ENCODE measurements at regions not wholly inside any gene's neighbourhood (a gene's known extent, or its start where the extent isn't known, plus 50 kb on each side); places are given as distances from the start of the nearest gene placed in this dataset.
"Not testable (repeated sequence)": the region's sequence is repeated elsewhere in the genome, so short reads cannot be mapped to it uniquely, and the experiment has no call there.

DNA sequence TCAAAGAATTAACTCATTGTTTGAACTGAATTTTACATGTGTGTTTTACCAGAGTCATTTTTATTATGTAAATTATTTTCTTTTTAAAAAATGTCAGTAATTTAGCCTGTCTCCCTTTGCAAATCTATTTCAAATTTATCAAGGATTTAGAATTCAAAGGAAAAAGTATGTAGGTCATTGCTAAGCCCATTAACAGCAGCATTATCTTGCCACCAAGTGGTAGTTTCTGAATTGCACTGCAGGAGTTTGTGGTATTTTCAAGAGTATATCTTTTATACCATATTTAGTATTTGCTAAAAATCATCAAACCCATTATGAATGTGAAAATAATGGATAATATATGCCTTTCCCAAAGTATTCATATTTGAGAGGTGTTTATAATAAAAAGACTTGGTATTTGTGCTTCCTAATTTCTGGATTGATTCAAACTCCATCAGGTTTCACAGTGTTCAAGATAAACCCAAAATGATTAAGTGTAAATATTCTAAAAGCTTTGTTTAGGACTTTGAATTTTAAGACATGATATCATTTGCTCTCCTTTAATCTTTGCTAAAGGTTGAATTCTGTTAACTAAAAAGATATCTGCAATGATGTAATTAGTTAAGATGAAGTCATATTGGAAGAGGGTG lies 711.4 kb downstream of the FSCB start:
- no peak for DNase-seq

DNA sequence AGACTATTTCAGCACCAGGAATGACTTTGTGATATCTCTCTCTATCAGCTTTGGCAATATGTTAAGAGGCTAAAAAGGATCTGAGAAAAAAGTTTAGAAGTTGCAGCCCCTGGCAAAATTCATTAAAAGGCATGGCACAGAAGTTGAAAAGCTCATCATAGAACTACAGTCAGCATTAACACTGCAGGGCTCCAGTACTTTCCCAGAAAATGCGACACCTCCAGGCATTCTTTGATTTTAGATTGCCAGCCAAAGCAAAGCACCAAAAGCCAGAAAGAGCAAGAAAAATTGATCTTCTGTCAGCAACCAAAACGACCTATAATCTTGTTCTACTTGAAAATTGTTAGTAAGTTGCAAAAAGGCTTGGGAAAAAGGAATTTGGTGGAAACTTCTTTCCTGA lies 713.5 kb downstream of the FSCB start:
- no peak for DNase-seq

DNA sequence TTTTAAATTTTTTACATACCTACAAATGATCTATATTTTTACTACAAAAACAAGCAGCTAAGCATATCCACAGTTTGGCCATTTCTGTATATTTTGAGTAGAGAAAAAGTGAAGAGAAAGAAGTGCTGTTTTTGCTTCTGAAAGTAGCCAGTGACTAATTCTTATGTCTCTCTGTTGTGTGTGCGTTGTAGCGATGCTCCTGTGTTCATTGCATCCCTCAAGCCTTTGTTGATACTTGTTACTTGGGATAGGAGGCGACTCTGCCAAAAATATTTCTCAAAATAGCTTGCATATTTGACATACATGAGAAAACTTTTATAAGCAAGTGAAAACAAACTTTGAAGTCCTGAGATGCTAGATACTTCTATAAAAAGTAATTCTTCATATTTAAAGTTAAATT lies 714.1 kb downstream of the FSCB start:
- DNase-seq = no peak

DNA sequence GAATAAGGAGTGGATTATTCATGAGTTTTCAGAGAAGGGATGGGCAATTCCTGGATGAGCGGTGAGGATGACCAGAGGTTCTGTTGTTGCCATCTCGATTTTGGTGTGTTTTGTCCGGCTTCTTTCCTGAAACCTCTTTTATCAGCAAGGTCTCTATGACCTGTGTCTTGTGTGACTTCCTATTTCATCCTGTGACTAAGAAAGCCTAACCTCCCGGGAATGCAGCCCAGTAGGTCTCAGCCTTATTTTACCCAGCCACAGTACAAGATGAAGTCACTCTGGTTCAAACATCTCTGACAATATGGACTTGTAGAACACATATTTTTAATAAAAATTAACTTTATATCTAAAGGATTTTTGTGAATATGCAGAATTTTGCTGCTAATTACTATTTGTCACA lies 716.4 kb downstream of the FSCB start:
- no peak for DNase-seq

DNA sequence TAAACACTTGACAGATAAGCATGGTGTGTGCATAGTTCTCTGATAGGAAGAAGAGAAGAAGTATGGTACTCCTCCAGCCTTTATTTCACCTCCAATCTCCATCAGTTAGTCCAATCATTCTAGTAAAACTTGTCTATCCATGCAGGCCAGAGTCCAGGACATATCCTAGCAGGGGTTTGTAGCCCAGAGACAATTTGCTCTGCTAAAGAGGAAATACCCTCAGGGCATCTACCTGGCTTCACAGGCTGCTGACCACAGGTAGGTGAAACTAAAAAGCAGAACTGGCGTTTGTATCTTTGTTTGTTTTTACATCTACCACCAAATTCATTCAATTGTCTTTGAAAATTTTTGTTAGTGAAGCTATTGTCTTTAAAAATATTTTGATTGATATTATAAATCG lies 717.6 kb downstream of the FSCB start:
- DNase-seq = no peak

DNA sequence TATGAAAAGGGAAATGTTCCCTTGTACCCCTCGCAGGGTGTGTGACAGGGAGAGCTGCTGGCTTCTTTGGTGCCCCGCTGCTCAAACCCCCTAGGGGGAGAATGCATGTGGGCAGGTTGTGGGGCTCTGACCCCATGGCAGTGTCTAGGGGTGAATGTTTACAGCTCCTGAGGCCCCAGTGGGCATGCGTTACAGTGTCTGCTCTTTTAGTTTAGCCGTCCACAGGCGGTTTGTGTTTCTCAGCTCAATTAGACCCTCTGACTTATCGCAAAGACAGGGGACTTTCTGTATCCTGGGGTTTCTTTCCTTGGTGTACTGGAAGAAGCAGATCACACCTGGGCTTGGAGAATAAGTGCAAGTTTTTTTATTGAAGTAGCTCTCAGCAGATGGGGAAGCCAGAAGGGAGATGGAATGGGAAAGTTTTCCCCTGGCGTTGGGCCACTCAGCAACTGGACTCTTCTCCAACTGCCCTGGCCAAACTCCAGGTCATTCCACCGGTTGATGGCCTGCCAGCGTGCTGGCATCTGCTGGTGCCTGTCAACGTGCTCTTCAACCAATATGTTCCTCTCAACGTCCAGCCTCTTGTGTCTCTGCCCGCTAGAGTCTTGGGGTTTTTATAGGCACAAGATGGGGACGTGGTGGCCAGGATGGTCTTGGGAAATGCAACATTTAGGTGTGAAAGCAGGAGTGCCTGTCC lies 720.9 kb downstream of the FSCB start:
- no peak for DNase-seq

DNA sequence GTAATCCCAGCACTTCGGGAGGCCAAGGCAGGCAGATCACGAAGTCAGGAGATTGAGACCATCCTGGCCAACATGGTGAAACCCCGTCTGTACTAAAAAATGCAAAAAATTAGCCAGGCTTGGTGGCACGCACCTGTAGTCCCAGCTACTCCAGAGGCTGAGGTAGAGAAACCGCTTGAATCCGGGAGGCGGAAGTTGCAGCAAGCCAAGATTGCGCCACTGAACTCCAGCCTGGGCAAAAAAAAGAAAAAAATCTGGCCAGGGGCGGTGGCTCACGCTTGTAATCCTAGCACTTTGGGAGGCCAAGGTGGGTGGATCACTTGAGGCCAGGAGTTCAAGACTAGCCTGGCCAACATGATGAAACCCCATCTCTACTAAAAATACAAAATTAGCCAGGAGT lies 722.7 kb downstream of the FSCB start:
- not testable (repeated sequence) for DNase-seq

DNA sequence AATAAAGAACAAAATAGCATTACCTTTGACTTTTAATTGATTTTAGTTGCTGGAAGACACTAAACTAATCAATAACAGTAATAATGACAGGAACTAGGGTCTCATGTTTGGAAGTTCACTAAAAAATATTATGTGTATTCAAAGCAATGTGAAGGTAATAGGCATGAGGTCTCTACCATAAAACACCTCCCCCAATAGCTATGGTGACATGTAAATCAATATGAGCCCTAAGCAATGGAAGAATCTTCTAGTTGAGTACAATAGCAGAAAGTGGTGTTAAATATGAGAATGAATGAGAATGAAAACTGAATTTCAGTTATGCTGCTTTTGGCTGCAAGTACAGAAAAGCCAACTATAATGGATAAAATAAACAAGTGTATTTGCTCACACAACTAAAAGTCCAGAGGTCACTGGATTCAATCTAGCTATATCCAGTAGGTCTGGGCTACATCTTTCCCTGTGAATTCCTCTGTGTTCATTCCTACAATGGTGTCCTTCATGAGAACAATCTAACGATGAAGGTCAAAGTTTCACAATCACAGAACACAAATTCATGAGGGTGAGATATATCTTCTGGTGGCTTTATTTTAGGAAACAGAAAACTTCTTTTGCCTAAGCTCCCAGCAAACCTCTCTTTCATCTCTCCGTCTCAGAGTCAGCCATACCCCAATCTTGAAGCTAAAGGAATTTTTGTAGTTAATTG lies 728.0 kb downstream of the FSCB start:
- no peak for DNase-seq

DNA sequence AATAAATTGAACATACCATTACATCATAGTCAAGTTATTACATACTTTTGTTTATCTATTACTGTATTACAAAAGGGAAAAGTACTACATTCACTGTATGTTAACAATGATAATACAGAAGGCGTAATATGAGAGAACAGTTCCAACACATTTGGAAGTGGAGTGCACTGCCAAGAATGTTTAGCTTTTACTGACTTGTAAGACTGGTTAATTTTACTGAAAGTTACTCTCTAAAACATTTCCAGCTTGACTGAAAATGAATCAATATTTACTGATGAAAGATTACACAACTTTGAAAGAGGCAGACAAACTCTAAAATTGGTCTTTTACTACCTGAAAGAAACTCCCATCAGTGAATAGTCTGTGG lies 728.5 kb downstream of the FSCB start:
- DNase-seq = no peak

DNA sequence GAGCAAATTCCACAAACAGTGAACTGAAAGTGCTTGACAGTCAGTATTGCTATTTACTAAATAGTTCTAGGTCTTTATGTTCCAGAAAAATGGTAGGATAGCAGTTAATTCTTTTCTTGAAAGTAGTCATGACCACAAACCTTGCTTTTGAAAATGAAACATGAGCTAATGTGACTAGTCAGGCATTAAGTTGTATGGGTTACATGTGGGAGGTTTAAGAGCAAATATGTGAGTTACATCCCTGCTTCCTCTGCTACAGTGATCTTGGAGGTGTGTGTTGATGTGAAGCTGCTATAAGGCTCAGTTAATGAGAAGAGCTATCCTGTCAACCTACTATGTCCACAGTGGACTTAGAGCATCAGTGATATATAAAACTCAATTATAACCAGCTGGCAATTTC lies 741.6 kb downstream of the FSCB start:
- DNase-seq = no peak

DNA sequence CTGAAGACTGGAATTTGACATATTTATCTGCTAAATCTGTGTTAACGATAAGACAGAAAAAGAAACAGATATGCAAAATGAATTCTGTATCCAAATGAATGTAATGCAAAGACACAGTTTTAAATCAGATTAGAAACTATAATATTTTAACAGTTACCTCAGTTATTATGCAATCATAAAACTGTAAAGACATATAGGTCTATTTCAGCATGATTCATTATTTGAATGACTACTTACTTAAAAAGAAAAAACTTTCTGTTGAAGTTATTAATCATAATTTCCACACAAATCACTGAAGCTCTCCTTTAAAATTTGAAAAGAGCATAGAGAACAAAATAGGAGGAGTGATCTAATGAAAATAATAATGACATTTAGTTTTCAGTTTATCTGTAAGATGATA lies 742.6 kb downstream of the FSCB start:
- DNase-seq = no peak

DNA sequence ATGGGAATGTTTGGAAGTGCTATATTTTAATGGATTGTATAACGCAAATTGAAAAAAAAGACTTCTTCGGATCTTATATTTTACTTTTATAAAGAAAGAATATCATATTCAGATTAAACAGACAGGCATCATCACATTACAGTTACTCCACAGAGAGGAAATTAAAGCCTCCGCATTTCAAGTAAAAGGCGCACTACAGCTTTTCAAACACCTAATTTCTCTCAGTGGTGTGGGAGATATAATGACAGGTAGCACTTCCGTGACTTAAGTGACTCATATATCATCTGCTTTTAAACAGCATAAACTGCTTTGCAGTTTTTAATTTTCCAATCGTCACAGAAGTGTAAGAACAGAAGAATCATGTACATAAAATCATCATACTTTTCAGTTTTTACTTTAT lies 751.4 kb downstream of the FSCB start:
- DNase-seq = no peak

DNA sequence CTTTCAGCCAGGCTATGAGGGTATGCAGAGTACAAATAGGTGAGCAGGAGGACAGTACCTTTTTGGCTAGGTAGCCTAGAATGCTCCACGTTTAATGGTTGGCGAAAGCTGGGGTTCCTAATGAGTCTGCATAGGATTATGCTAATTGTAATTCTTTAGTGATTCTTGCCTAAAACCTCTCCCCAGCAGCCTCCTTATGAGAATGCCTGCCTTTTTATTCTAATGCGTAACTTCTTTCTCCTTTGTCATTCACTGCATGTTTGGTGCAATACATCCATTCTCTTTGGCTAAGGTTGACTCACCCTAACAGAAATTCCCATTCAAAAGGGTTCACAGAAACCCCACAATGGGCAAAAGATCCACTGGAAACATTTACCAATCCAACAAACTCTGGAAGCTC lies 752.2 kb downstream of the FSCB start:
- no peak for DNase-seq

DNA sequence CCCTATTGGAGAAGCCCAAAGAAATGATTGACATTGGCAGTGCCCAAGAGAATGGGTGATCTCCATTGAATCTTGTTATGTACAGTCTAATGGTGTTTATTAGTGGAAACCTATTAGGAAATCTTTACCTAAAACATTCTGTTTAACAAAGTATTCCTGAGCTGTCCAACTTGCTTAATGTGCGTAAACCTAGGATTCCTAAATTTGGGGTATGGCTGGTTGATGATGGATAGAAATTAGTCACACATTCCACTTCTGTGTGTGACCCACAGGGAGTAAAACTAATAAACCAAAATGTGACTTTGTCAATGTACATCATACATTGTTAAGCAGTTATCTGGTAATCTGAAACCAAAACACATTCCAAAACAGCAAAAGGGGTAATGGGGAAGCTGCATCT lies 761.3 kb downstream of the FSCB start:
- no peak for DNase-seq

DNA sequence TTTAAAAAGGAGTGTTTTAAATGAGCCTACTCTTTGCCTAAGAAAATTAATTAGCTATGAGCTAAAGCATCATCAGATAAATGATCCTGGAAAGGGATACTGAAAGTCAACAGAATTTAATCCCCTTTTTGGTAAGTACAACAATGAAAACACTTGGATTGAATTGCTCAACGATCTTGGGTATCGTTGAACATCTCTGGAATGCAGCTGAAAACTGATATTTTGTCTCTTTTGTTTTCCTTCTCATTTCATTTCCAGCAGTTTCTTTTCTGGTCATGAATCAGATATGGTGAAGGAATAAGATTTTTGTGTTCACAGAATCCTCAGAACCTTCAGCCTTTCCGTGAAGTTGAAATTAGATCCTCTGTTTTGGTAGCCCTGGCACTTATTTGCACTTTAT lies 771.2 kb downstream of the FSCB start:
- no peak for DNase-seq

DNA sequence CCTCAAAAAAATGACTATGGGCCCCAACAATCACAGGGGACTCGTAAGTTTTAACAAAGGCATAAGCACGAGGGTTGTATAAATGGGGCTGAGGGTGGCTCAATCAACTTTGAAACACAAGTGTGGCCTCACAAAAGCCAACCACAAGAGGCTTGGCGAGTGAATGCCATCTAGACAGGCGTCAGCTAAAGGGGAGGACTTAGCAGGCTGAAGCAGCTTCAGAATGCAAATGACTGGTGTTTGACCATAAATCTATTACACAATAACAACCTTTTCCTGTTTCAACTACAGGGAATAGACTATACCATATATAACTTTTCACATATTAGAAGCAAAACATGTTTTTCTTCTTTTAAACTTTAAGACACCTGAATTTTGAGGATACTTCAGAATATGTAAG lies 777.9 kb downstream of the FSCB start:
- DNase-seq = no peak

DNA sequence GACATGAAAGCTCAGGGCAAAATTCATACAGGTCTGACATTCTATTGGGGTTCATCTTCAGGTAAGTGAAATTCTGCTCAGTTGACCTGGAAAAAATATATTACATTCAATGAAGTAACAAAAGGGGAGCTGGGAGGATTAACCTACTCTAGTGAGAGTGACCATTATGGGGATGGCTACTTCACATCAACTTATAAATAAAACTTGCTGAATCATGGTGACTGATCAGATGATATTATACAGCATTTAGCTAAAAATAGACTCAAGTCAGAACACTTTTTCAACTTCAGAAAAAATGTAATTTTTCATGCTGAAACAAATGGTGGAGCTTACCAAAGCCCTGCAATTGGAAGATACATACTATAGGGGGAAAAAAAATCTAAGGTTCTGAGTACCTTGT lies 800.2 kb downstream of the FSCB start:
- DNase-seq = no peak

DNA sequence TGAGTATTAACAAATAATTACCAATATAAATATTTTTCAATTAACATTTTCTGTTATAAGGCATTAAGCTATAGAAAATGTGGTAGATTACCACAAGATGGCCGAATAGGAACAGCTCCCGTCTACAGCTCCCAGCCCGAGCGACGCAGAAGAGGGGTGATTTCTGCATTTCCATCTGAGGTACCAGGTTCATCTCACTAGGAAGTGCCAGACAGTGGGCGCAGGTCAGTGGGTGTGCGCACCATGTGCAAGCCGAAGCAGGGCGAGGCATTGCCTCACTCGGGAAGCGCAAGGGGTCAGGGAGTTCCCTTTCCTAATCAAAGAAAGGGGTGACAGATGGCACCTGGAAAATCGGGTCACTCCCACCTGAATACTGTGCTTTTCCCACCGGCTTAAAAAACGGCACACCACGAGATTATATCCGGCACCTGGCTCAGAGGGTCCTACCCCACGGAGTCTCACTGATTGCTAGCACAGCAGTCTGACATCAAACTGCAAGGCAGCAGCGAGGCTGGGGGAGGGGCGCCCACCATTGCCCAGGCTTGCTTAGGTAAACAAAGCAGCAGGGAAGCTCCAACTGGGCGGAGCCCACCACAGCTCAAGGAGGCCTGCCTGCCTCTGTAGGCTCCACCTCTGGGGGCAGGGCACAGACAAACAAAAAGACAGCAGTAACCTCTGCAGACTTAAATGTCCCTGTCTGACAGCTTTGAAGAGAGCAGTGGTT lies 808.4 kb downstream of the FSCB start:
- not testable (repeated sequence) for DNase-seq

DNA sequence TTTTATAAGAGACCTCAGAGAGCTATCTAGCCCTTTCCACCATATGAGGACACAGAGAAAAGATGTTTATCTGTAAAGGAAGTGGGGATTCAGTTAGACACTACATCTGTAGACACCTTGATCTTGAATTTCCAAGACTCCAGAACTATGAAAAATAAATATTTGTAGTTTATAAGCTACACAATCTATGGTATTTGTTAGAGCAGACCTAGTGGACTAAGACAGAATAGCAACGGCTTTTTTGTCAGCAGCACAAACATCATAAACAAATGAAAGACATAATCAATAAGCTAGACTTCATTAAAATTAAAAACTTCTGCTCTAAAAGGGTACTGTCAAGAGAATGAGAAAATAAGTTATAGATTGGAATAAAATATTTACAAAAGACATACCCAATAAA lies 810.1 kb downstream of the FSCB start:
- no peak for DNase-seq

DNA sequence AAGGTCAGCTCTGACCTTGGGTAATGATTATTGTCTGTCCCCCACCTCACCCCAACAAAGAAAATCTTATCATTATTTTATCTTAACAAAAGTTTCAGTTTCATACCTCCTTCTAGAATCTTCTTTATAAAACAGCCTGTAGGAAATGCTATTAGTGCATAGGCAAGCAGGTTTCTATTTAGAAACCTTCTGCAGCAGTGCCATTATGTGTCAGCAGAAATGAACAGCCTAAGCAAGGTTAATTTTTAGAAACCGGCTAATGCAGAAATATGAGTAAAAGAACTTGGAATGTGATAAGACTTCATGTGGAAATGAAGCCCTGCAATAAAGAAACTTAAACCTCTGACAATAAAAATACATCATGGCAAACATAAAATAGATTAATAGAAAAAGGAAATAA lies 814.4 kb downstream of the FSCB start:
- no peak for DNase-seq

DNA sequence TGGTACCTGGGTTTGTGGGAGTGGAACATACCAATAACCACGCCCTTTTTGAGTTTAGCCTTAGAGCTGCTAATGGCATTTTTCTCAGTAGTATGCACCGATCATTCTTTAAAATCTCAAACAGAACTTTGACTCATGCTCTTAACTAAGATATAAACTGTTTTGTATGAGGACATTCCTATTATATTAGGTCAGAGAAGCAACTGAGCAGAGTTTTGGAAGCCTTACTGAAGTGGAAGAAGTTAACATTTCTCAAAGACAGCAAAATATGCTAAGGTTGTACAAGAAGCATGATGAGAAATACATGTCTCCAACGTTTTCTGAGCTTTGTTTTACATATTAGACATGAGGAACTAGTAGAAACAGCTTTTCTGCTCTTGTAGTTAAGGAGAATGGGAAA lies 819.2 kb downstream of the FSCB start:
- DNase-seq = no peak

DNA sequence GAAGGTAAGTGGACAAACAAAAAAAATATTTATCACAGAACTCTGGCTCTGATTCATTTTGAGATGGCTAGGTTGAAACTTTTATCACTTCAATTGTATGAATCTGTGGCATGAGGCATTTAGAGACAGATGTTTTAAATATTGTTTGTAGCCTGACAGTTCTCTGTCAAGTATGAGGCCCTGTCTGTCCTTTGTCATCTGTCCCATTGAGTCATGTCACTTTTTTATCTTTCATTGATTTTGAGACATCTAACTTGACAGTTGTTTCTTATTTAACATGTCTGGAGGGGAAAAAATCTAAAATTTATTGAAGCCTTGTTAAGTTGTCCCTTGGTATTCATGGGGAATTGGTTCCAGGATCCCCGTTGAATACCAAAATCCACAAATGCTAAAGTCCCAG lies 829.5 kb downstream of the FSCB start:
- DNase-seq = no peak

DNA sequence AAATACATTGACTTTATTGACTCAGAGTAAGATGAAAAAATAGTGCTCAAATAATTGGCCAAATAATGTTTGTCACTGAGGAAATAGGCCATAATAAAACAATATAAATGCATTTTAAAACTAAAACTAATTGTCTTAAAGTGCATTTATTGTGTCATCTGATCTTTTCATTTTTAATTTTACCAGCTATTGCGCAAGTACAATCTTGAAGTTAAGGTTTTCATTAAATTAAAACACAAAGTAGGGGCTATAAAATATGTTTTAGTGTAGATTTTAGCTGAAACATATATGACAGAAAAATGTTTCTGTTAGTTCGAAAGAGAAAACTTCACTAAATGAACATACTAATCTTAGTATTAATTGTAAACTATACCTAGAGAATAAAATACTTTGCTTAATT lies 832.8 kb downstream of the FSCB start:
- no peak for DNase-seq
